ENCODE measurements at regions not wholly inside any gene's neighbourhood (a gene's known extent, or its start where the extent isn't known, plus 50 kb on each side); places are given as distances from the start of the nearest gene placed in this dataset.

DNA sequence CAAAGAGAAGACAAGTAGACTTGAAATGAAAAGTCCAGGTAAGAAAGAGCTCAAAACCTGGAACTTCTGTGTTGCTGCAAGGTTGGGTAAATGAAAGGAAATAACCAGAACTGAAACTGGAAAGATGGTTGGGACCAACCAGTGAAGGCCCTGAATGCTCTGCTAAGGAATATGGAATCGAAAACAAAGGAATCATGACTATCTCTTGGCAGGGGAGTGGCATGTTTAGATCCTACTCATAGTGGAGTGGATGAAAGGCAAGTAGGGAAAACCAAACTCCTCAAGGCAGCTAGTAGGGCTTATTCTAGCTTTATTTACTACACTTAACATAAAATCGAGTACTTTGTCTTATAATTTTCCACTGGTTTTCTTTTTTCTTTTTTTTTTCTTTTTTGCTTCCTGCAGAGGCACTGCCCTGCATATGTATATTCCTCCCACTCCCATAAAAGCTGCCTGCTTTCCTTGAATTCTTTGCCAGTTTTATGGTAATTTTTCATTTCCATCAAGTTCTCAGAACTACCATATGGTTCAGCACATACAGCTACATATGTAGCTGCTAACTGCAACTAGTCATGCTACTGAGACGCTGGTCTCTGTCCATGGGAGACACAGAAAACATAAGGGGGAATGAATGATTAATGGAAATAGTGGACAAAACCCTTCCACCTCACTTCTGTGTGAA, 247.1 kb upstream of the TMTC1 start:
- TF ChIP-seq, protein P1, sequence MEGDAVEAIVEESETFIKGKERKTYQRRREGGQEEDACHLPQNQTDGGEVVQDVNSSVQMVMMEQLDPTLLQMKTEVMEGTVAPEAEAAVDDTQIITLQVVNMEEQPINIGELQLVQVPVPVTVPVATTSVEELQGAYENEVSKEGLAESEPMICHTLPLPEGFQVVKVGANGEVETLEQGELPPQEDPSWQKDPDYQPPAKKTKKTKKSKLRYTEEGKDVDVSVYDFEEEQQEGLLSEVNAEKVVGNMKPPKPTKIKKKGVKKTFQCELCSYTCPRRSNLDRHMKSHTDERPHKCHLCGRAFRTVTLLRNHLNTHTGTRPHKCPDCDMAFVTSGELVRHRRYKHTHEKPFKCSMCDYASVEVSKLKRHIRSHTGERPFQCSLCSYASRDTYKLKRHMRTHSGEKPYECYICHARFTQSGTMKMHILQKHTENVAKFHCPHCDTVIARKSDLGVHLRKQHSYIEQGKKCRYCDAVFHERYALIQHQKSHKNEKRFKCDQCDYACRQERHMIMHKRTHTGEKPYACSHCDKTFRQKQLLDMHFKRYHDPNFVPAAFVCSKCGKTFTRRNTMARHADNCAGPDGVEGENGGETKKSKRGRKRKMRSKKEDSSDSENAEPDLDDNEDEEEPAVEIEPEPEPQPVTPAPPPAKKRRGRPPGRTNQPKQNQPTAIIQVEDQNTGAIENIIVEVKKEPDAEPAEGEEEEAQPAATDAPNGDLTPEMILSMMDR (conservative IDR thresholded peaks at IDR 0.05; ENCODE audit: low read depth, low read length) = no peak
- TF ChIP-seq FOS (IDR thresholded peaks at IDR 0.05; ENCODE audit: low read depth, low read length) (no peak), POLR2A (IDR thresholded peaks at IDR 0.05; ENCODE audit: low read depth, low read length) (no peak), MAZ (IDR thresholded peaks at IDR 0.05; ENCODE audit: borderline replicate concordance, low read depth, low read length) (no peak), MXI1 (IDR thresholded peaks at IDR 0.05; ENCODE audit: borderline replicate concordance, low read depth, low read length) (no peak), RFX5 (IDR thresholded peaks at IDR 0.05; ENCODE audit: low read depth, low read length) (no peak), RAD21 (IDR thresholded peaks at IDR 0.05; ENCODE audit: low read length) (no peak), RCOR1 (IDR thresholded peaks at IDR 0.05; ENCODE audit: insufficient replicate concordance, low read length) (no peak), MAFK (IDR thresholded peaks at IDR 0.05; ENCODE audit: low read depth, low read length) (no peak), SMC3 (IDR thresholded peaks at IDR 0.05; ENCODE audit: low read depth, low read length) (no peak), CEBPB (IDR thresholded peaks at IDR 0.05; ENCODE audit: low read depth, low read length) (no peak), BHLHE40 (IDR thresholded peaks at IDR 0.05; ENCODE audit: low read depth, low read length) (no peak)
- TF ChIP-seq, protein P2, sequence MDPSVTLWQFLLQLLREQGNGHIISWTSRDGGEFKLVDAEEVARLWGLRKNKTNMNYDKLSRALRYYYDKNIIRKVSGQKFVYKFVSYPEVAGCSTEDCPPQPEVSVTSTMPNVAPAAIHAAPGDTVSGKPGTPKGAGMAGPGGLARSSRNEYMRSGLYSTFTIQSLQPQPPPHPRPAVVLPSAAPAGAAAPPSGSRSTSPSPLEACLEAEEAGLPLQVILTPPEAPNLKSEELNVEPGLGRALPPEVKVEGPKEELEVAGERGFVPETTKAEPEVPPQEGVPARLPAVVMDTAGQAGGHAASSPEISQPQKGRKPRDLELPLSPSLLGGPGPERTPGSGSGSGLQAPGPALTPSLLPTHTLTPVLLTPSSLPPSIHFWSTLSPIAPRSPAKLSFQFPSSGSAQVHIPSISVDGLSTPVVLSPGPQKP (IDR thresholded peaks at IDR 0.05; ENCODE audit: borderline replicate concordance, low read depth, low read length) = no peak
- TF ChIP-seq, protein P3, sequence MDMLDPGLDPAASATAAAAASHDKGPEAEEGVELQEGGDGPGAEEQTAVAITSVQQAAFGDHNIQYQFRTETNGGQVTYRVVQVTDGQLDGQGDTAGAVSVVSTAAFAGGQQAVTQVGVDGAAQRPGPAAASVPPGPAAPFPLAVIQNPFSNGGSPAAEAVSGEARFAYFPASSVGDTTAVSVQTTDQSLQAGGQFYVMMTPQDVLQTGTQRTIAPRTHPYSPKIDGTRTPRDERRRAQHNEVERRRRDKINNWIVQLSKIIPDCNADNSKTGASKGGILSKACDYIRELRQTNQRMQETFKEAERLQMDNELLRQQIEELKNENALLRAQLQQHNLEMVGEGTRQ (IDR thresholded peaks at IDR 0.05; ENCODE audit: low read depth, low read length) = no peak
